Uterus (tissue), 2 donors: ENCODE measurements at regions not wholly inside any gene's neighbourhood (a gene's known extent, or its start where the extent isn't known, plus 50 kb on each side); places are given as distances from the start of the nearest gene placed in this dataset.

ENCODE experiments used
- CTCF ChIP-seq, 4 experiments: fragments of 200-600 bp in 2 of 4; fragments of 450-650 bp in 2 of 4; sonication (generic) in 2 of 4; IDR thresholded peaks; one replicate each; pipeline ENCODE4 v1.5.1; 2016 to 2019; ENCODE audit warnings: antibody characterized with exemption in 4 of 4, mild to moderate bottlenecking in 2 of 4, moderate library complexity in 1 of 4
- POLR2A ChIP-seq, 2 donors: fragments of 450-650 bp; IDR thresholded peaks; one replicate each; pipeline ENCODE4 v1.6.1; 2016; ENCODE audit warnings: antibody characterized with exemption in 2 of 2, mild to moderate bottlenecking in 1 of 2, moderate library complexity in 1 of 2

- TF ChIP-seq POLR2A (IDR thresholded peaks at IDR 0.05) (no peak), CTCF (IDR thresholded peaks at IDR 0.05) (no peak)
Measured at GRCh38 chr14:44041700-44042099, 465.4 kb downstream of the FSCB start.
